Neural progenitor cell (in vitro differentiated cells): ENCODE measurements at regions not wholly inside any gene's neighbourhood (a gene's known extent, or its start where the extent isn't known, plus 50 kb on each side); places are given as distances from the start of the nearest gene placed in this dataset.
"Not testable (repeated sequence)": the region's sequence is repeated elsewhere in the genome, so short reads cannot be mapped to it uniquely, and the experiment has no call there.

Experiments
- EZH2 ChIP-seq: fragments of 200-600 bp; sonication (generic); IDR thresholded peaks from 2 replicates; pipeline ENCODE4 v1.6.1; 2017; ENCODE audit warnings: antibody characterized with exemption, mild to moderate bottlenecking, moderate library complexity
- EZH2phosphoT487 ChIP-seq: fragments of 200-600 bp; sonication (generic); IDR thresholded peaks from 2 replicates; pipeline ENCODE4 v1.6.1; 2017; ENCODE audit warnings: antibody characterized with exemption
- TF ChIP-seq, protein P1 (sequence below): fragments of 200-600 bp; sonication (generic); IDR thresholded peaks from 2 replicates; pipeline ENCODE4 v1.5.1; 2017; ENCODE audit warnings: antibody characterized with exemption, mild to moderate bottlenecking

DNA sequence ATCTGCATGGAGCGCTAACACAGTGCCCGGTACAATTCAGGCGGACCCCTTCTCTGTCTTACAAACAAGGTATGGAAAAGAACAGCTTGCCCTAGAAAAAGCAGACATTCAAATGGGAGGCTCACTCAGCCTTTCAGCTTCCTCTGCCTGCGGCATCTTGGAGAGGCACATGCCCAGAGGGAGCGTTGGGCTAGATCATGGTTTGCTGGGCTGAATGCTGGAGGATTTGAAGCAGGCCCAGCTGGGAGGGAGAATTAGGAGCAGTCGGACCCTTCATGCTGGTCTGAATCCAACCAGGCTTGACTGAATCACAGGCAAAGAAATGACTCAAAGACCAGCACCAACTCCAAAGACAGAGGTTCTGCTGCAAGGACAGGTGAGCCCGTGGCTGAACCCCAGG is 286.7 kb upstream of the FRG1 start:
- TF ChIP-seq, protein P1, sequence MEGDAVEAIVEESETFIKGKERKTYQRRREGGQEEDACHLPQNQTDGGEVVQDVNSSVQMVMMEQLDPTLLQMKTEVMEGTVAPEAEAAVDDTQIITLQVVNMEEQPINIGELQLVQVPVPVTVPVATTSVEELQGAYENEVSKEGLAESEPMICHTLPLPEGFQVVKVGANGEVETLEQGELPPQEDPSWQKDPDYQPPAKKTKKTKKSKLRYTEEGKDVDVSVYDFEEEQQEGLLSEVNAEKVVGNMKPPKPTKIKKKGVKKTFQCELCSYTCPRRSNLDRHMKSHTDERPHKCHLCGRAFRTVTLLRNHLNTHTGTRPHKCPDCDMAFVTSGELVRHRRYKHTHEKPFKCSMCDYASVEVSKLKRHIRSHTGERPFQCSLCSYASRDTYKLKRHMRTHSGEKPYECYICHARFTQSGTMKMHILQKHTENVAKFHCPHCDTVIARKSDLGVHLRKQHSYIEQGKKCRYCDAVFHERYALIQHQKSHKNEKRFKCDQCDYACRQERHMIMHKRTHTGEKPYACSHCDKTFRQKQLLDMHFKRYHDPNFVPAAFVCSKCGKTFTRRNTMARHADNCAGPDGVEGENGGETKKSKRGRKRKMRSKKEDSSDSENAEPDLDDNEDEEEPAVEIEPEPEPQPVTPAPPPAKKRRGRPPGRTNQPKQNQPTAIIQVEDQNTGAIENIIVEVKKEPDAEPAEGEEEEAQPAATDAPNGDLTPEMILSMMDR: not testable (repeated sequence)
- not testable (repeated sequence) for TF ChIP-seq EZH2phosphoT487, EZH2
